ENCODE measurements at regions not wholly inside any gene's neighbourhood (a gene's known extent, or its start where the extent isn't known, plus 50 kb on each side); places are given as distances from the start of the nearest gene placed in this dataset.

GRCh38 chrX:6456196-6456595, 78.7 kb downstream of the VCX3A start:
- no peaks in the 10 kb centered on the region for H3K27me3 ChIP-seq (ENCODE audit: control insufficient read depth, insufficient read depth, low read length)

GRCh38 chrX:6449946-6450345, 85.0 kb downstream of the VCX3A start:
- no peak overlapping the region for H3K27ac ChIP-seq (ENCODE audit: low read depth, low read length)
- no peaks in the 10 kb centered on the region for H3K27me3 ChIP-seq (ENCODE audit: control insufficient read depth, insufficient read depth, low read length)
- no peak for DNase-seq (ENCODE audit: low read depth, low spot score)
- CTCF ChIA-PET = no interaction called here
- POLR2A ChIA-PET = no interaction called here
- no peaks in the 10 kb centered on the region for H3K9me3 ChIP-seq (ENCODE audit: control insufficient read depth, insufficient read depth, low read length)
- H3K4me3 ChIP-seq (ENCODE audit: low read depth, low read length) = no peak overlapping the region
- TF ChIP-seq, protein P1, sequence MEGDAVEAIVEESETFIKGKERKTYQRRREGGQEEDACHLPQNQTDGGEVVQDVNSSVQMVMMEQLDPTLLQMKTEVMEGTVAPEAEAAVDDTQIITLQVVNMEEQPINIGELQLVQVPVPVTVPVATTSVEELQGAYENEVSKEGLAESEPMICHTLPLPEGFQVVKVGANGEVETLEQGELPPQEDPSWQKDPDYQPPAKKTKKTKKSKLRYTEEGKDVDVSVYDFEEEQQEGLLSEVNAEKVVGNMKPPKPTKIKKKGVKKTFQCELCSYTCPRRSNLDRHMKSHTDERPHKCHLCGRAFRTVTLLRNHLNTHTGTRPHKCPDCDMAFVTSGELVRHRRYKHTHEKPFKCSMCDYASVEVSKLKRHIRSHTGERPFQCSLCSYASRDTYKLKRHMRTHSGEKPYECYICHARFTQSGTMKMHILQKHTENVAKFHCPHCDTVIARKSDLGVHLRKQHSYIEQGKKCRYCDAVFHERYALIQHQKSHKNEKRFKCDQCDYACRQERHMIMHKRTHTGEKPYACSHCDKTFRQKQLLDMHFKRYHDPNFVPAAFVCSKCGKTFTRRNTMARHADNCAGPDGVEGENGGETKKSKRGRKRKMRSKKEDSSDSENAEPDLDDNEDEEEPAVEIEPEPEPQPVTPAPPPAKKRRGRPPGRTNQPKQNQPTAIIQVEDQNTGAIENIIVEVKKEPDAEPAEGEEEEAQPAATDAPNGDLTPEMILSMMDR (IDR thresholded peaks at IDR 0.05; ENCODE audit: low read depth, low read length) = no peak

More at GRCh38 chrX:6456196-6456595, 78.7 kb downstream of the VCX3A start:
- Histone ChIP-seq H3K27ac (ENCODE audit: low read depth, low read length) (no peak overlapping the region), H3K4me3 (ENCODE audit: low read depth, low read length) (no peak overlapping the region), H3K9me3 (ENCODE audit: control insufficient read depth, insufficient read depth, low read length) (no peaks in the 10 kb centered on the region)
- ChIA-PET POLR2A (no interaction called here), CTCF (no interaction called here)
- no peak for DNase-seq (ENCODE audit: low read depth, low spot score)
- TF ChIP-seq, protein P1 (IDR thresholded peaks at IDR 0.05; ENCODE audit: low read depth, low read length) = no peak

DNA sequence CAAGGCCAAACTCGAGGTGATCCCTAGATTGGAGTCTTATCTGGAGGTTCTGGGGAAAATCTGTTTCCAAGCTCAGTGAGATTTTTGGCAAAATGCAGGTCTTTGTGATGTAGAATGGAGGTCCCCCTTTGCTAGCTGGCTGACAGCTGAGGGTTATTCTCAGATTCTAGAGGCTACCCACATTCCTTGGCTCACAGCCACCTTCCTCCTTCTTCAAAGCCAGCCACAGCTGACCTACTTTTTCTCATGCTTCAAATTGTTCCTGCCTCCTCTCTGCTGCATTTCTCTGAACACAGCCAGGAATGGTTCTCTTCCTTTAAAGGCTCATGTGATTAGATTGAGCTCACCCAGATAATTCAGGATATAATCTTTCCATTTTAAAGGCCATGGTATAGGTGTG, 86.9 kb downstream of the VCX3A start:
- H3K27ac ChIP-seq (ENCODE audit: low read depth, low read length) = no peak overlapping the region
- no peak for DNase-seq (ENCODE audit: low read depth, low spot score)
- no peak overlapping the region for H3K4me3 ChIP-seq (ENCODE audit: low read depth, low read length)
- POLR2A ChIA-PET = no interaction called here
- CTCF ChIA-PET = no interaction called here
- H3K9me3 ChIP-seq (ENCODE audit: control insufficient read depth, insufficient read depth, low read length) = no peaks in the 10 kb centered on the region
- TF ChIP-seq, protein P1 (IDR thresholded peaks at IDR 0.05; ENCODE audit: low read depth, low read length) = no peak
- no peaks in the 10 kb centered on the region for H3K27me3 ChIP-seq (ENCODE audit: control insufficient read depth, insufficient read depth, low read length)

GRCh38 chrX:6446582-6446981, 88.3 kb downstream of the VCX3A start:
- TF ChIP-seq, protein P1 (IDR thresholded peaks at IDR 0.05; ENCODE audit: low read depth, low read length) = no peak
- POLR2A ChIA-PET = no interaction called here
- no peak overlapping the region for H3K4me3 ChIP-seq (ENCODE audit: low read depth, low read length)

GRCh38 chrX:6440648-6441047, 94.3 kb downstream of the VCX3A start:
- Histone ChIP-seq H3K4me3 (ENCODE audit: low read depth, low read length) (no peak overlapping the region), H3K27me3 (ENCODE audit: control insufficient read depth, insufficient read depth, low read length) (no peaks in the 10 kb centered on the region), H3K27ac (ENCODE audit: low read depth, low read length) (no peak overlapping the region), H3K9me3 (ENCODE audit: control insufficient read depth, insufficient read depth, low read length) (no peaks in the 10 kb centered on the region; the same call in 1 of the 2 replicates)
- POLR2A ChIA-PET = no interaction called here
- DNase-seq (ENCODE audit: low read depth, low spot score) = no peak
- TF ChIP-seq, protein P1 (IDR thresholded peaks at IDR 0.05; ENCODE audit: low read depth, low read length) = no peak
- CTCF ChIA-PET = no interaction called here

More at GRCh38 chrX:6446582-6446981, 88.3 kb downstream of the VCX3A start:
- no peak for DNase-seq (ENCODE audit: low read depth, low spot score)
- CTCF ChIA-PET = no interaction called here
- no peak overlapping the region for H3K27ac ChIP-seq (ENCODE audit: low read depth, low read length)
- H3K27me3 ChIP-seq (ENCODE audit: control insufficient read depth, insufficient read depth, low read length) = no peaks in the 10 kb centered on the region
- H3K9me3 ChIP-seq (ENCODE audit: control insufficient read depth, insufficient read depth, low read length) = no peaks in the 10 kb centered on the region; the same call in 1 of the 2 replicates
